ENCODE measurements at regions not wholly inside any gene's neighbourhood (a gene's known extent, or its start where the extent isn't known, plus 50 kb on each side); places are given as distances from the start of the nearest gene placed in this dataset.

DNA sequence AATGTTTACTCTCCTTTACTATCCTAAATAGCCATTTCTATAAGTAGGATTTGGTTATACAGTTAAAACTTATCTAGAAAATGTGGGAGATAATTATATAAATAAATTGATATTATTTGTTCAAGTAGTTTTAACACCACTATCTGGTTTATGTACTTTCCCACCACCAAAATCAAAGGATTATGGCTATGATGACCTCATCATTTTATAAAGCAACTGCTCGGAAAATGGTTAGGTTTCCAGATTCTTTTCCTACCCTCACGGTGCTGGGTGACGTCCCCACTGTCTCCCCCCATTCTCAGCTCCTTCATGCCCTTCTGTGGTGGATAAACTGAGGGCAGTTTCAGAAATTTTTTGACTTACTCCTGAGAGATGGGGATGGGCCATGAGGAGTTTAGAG is 1011.8 kb upstream of the ADGRL4 start:
- no peak for DNase-seq
- Mint-ChIP-seq H3K4me3 (no peak overlapping the region), H3K4me1 (no peaks in the 10 kb centered on the region)

GRCh38 chr1:80008934-80009333 is 1002.4 kb upstream of the ADGRL4 start:
- DNase-seq, result no peak
- Mint-ChIP-seq H3K4me3 (no peak overlapping the region), H3K36me3 (no peaks in the 10 kb centered on the region)

More for the DNA sequence above, 1011.8 kb upstream of the ADGRL4 start:
- peaks cover 4 to 39% (median 22%) of the 10 kb centered on the region in 6 donors for H3K9me3 Mint-ChIP-seq
- H3K27ac Mint-ChIP-seq, result no peak overlapping the region
- no peaks in the 10 kb centered on the region for H3K27me3 Mint-ChIP-seq (ENCODE audit: low read depth in 3 of 3)
- H3K36me3 Mint-ChIP-seq, result no peaks in the 10 kb centered on the region

GRCh38 chr1:80003250-80003649 is 996.7 kb upstream of the ADGRL4 start:
- Mint-ChIP-seq H3K9me3 (peaks cover 16 to 44% (median 33%) of the 10 kb centered on the region in 6 donors), H3K4me1 (no peaks in the 10 kb centered on the region), H3K4me3 (no peak overlapping the region), H3K27ac (no peak overlapping the region), H3K27me3 (ENCODE audit: low read depth in 3 of 3) (no peaks in the 10 kb centered on the region), H3K36me3 (peaks cover 0 to 4% (median 0%) of the 10 kb centered on the region in 3 donors)
- DNase-seq, result no peak

More at GRCh38 chr1:80008934-80009333, 1002.4 kb upstream of the ADGRL4 start:
- Mint-ChIP-seq H3K4me1 (no peaks in the 10 kb centered on the region), H3K27ac (no peak overlapping the region), H3K9me3 (peaks cover 0 to 13% (median 9%) of the 10 kb centered on the region in 6 donors), H3K27me3 (ENCODE audit: low read depth in 3 of 3) (no peaks in the 10 kb centered on the region)

GRCh38 chr1:79988401-79988800 is 981.9 kb upstream of the ADGRL4 start:
- Mint-ChIP-seq H3K4me1 (no peaks in the 10 kb centered on the region), H3K9me3 (peaks cover 8 to 50% (median 36%) of the 10 kb centered on the region in 6 donors), H3K27ac (no peak overlapping the region), H3K4me3 (no peak overlapping the region), H3K27me3 (ENCODE audit: low read depth in 3 of 3) (peaks cover 0 to 2% (median 0%) of the 10 kb centered on the region in 3 donors), H3K36me3 (peaks cover 0 to 5% (median 0%) of the 10 kb centered on the region in 3 donors)
- no peak for DNase-seq

- no peaks in the 10 kb centered on the region for H3K36me3 Mint-ChIP-seq
- peaks cover 9 to 50% (median 37%) of the 10 kb centered on the region in 6 donors for H3K9me3 Mint-ChIP-seq
- no peaks in the 10 kb centered on the region for H3K4me1 Mint-ChIP-seq
- no peak for DNase-seq
- no peak overlapping the region for H3K27ac Mint-ChIP-seq
- peaks cover 0 to 2% (median 0%) of the 10 kb centered on the region in 3 donors for H3K27me3 Mint-ChIP-seq (ENCODE audit: low read depth in 3 of 3)
- H3K4me3 Mint-ChIP-seq, result no peak overlapping the region
Observed at GRCh38 chr1:79982211-79982610, 975.7 kb upstream of the ADGRL4 start.

DNA sequence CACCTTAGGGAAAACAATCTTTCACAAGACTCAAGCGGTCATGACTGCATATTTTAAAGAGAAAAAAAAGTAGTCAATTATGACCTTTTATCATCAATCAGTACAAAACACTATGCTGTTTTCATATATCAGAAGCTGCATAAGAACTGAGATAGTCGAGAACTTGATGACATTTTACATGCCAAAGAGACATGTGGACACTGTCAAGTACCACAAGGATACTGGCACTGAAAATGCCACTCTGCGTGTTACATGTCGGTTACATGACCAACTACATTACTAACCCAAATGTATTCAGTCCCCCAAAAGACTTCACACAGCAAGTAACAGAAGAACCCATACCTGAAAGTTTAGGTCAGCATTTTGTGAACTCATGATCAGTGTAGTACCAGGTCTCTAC is 975.0 kb upstream of the ADGRL4 start:
- Mint-ChIP-seq H3K4me1 (no peaks in the 10 kb centered on the region), H3K27ac (no peak overlapping the region), H3K27me3 (ENCODE audit: low read depth in 3 of 3) (peaks cover 0 to 2% (median 0%) of the 10 kb centered on the region in 3 donors), H3K4me3 (no peak overlapping the region), H3K9me3 (peaks cover 14 to 57% (median 41%) of the 10 kb centered on the region in 6 donors), H3K36me3 (no peaks in the 10 kb centered on the region)
- no peak for DNase-seq

GRCh38 chr1:79979346-79979745 is 972.8 kb upstream of the ADGRL4 start:
- peaks cover 0 to 2% (median 0%) of the 10 kb centered on the region in 3 donors for H3K27me3 Mint-ChIP-seq (ENCODE audit: low read depth in 3 of 3)
- no peak overlapping the region for H3K4me3 Mint-ChIP-seq
- no peak for DNase-seq
- peaks cover 11 to 51% (median 29%) of the 10 kb centered on the region in 6 donors for H3K9me3 Mint-ChIP-seq
- H3K4me1 Mint-ChIP-seq, result no peaks in the 10 kb centered on the region
- no peak overlapping the region for H3K27ac Mint-ChIP-seq
- no peaks in the 10 kb centered on the region for H3K36me3 Mint-ChIP-seq

- H3K9me3 Mint-ChIP-seq, result peaks cover 9 to 50% (median 20%) of the 10 kb centered on the region in 6 donors
- H3K4me1 Mint-ChIP-seq, result no peaks in the 10 kb centered on the region
- no peak overlapping the region for H3K27ac Mint-ChIP-seq
- no peaks in the 10 kb centered on the region for H3K36me3 Mint-ChIP-seq
- no peak for DNase-seq
- H3K27me3 Mint-ChIP-seq (ENCODE audit: low read depth in 3 of 3), result no peaks in the 10 kb centered on the region
- no peak overlapping the region for H3K4me3 Mint-ChIP-seq
Observed at GRCh38 chr1:79976287-79976686, 969.8 kb upstream of the ADGRL4 start.

GRCh38 chr1:79974659-79975058 is 968.1 kb upstream of the ADGRL4 start:
- no peaks in the 10 kb centered on the region for H3K27me3 Mint-ChIP-seq (ENCODE audit: low read depth in 3 of 3)
- H3K27ac Mint-ChIP-seq, result no peak overlapping the region
- no peaks in the 10 kb centered on the region for H3K4me1 Mint-ChIP-seq
- no peak overlapping the region for H3K4me3 Mint-ChIP-seq
- no peak for DNase-seq
- H3K36me3 Mint-ChIP-seq, result no peaks in the 10 kb centered on the region
- peaks cover 12 to 58% (median 21%) of the 10 kb centered on the region in 6 donors for H3K9me3 Mint-ChIP-seq

DNA sequence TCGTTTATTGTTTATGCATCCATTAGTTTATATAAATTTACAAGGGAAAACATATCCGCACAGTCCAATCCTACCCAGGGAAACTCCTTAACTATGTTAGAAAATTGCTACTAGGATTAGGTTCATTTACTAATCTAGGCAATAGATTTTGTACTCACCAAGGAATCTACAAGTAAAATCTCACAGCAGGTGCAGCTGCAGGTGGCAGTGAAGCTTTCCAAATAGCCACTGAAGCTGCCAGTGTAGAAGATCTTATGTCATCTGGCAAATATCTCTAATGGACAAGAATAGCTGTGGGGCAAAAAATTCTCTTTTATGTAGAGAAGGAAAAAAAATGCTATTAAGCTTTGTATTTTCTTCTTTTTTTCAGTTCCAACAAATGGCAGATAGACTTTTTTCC is 963.4 kb upstream of the ADGRL4 start:
- H3K27me3 Mint-ChIP-seq (ENCODE audit: low read depth in 3 of 3), result no peaks in the 10 kb centered on the region
- H3K9me3 Mint-ChIP-seq, result peaks cover 2 to 55% (median 18%) of the 10 kb centered on the region in 6 donors
- DNase-seq, result no peak
- H3K27ac Mint-ChIP-seq, result no peak overlapping the region
- H3K4me3 Mint-ChIP-seq, result no peak overlapping the region
- H3K36me3 Mint-ChIP-seq, result no peaks in the 10 kb centered on the region
- no peaks in the 10 kb centered on the region for H3K4me1 Mint-ChIP-seq

DNA sequence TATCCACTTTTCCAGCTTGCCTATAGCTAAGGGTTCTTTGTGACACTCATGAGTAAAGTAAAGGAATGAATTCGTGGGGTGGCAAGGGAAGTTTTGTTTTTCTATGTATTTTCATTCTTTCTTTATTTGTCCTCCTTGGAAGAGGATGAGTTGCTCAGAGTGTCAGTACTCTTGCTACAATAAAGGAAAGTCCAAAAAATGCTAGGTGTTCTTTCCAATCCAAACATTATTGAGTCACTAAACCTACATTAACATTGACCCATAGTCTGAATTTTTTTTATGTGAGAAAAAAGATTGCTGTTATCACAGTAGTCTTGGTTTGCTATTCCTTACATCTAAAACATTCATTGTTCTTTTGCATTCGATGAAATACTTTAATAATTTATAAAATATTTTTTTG is 959.9 kb upstream of the ADGRL4 start:
- Mint-ChIP-seq H3K36me3 (peaks cover 0 to 3% (median 0%) of the 10 kb centered on the region in 3 donors), H3K4me1 (no peaks in the 10 kb centered on the region), H3K27ac (no peak overlapping the region), H3K4me3 (no peak overlapping the region), H3K9me3 (peaks cover 5 to 54% (median 31%) of the 10 kb centered on the region in 6 donors), H3K27me3 (ENCODE audit: low read depth in 3 of 3) (peaks cover 0 to 1% (median 0%) of the 10 kb centered on the region in 3 donors)
- no peak for DNase-seq

- no peak for DNase-seq
- H3K27ac Mint-ChIP-seq, result no peak overlapping the region
- no peaks in the 10 kb centered on the region for H3K4me1 Mint-ChIP-seq
- peaks cover 8 to 53% (median 37%) of the 10 kb centered on the region in 6 donors for H3K9me3 Mint-ChIP-seq
- H3K4me3 Mint-ChIP-seq, result no peak overlapping the region
- peaks cover 0 to 3% (median 0%) of the 10 kb centered on the region in 3 donors for H3K36me3 Mint-ChIP-seq
- peaks cover 0 to 1% (median 0%) of the 10 kb centered on the region in 3 donors for H3K27me3 Mint-ChIP-seq (ENCODE audit: low read depth in 3 of 3)
Observed at GRCh38 chr1:79959635-79960034, 953.1 kb upstream of the ADGRL4 start.

DNA sequence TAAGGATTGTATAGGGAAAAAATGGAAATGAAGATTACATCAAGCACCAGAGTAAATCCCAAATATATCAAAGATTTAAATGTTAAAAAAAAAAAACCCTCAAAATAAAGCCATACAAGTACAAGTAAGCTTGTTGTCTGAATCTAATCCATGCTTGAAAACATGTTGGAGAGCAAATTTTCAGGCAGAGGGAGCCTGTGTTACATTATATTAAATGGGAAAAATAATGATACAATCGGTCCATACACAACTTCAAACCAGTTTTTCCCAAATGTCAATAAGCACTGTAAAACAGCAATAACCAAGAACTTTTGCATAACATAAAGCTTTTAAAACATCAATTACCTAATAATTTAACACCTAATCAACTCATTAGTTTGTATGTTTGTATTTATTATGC is 949.4 kb upstream of the ADGRL4 start:
- Mint-ChIP-seq H3K27me3 (ENCODE audit: low read depth in 3 of 3) (peaks cover 0 to 2% (median 0%) of the 10 kb centered on the region in 3 donors), H3K9me3 (peaks cover 8 to 64% (median 52%) of the 10 kb centered on the region in 6 donors), H3K27ac (no peak overlapping the region), H3K4me1 (no peaks in the 10 kb centered on the region), H3K36me3 (peaks cover 0 to 4% (median 0%) of the 10 kb centered on the region in 3 donors), H3K4me3 (no peak overlapping the region)
- DNase-seq, result no peak

DNA sequence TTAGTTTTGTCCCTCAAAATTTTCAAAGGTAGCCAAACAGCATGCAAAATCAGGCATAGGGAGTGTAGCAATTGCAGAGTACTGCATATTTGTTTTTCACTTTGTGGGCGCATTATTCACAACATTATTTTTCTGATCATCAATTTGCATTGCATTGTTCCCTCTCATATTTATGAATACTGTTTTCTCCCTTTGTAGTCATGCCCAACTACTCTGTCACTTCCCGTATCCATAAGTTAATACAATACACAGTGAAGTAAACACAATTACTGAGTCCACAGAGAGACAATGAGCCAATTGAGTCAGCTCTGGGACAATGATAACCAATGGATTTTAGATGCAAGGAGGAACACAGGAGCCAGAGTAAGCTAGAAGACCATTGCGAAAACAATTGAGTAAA is 944.0 kb upstream of the ADGRL4 start:
- Mint-ChIP-seq H3K4me3 (no peak overlapping the region), H3K27me3 (ENCODE audit: low read depth in 3 of 3) (peaks cover 0 to 2% (median 0%) of the 10 kb centered on the region in 3 donors), H3K36me3 (peaks cover 0 to 4% (median 0%) of the 10 kb centered on the region in 3 donors), H3K27ac (no peak overlapping the region), H3K4me1 (no peaks in the 10 kb centered on the region), H3K9me3 (peaks cover 6 to 66% (median 44%) of the 10 kb centered on the region in 6 donors)
- no peak for DNase-seq

DNA sequence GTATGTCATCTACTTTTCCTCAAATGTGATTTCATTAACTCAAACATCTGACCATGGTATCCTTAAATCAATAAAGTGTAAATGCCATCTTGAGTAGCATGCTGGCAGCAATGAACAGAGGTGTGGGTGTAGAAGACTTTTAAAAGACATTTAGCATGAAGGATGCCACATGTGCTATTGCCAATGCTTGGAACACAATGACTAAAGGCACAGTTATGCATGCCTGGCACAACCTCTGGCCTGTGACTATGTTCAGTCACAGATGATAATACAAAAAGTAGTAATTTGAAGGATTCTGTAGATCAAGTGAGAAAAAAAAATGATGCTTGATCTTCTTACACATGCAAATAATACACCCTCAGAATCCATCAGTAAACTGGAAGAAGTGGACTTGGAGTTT is 938.9 kb upstream of the ADGRL4 start:
- no peak overlapping the region for H3K4me3 Mint-ChIP-seq
- no peaks in the 10 kb centered on the region for H3K27me3 Mint-ChIP-seq (ENCODE audit: low read depth in 3 of 3)
- no peaks in the 10 kb centered on the region for H3K4me1 Mint-ChIP-seq
- H3K27ac Mint-ChIP-seq, result no peak overlapping the region
- DNase-seq, result no peak
- peaks cover 0 to 33% (median 14%) of the 10 kb centered on the region in 6 donors for H3K9me3 Mint-ChIP-seq
- H3K36me3 Mint-ChIP-seq, result peaks cover 0 to 4% (median 0%) of the 10 kb centered on the region in 3 donors
